C4-2B (cell line): ENCODE measurements at regions not wholly inside any gene's neighbourhood (a gene's known extent, or its start where the extent isn't known, plus 50 kb on each side); places are given as distances from the start of the nearest gene placed in this dataset.

Source experiments
- H3K27ac ChIP-seq: fragments of 450-650 bp; 2 replicates; pipeline ENCODE4 v1.5.1; 2017
- ZFX ChIP-seq: fragments of 450-650 bp; IDR thresholded peaks from 2 replicates; pipeline ENCODE4 v1.6.1; 2017
- TF ChIP-seq, protein P1 (sequence below): fragments of 450-650 bp; conservative IDR thresholded peaks from 2 replicates; pipeline ENCODE4 v1.5.1; 2017; ENCODE audit warnings: mild to moderate bottlenecking

DNA sequence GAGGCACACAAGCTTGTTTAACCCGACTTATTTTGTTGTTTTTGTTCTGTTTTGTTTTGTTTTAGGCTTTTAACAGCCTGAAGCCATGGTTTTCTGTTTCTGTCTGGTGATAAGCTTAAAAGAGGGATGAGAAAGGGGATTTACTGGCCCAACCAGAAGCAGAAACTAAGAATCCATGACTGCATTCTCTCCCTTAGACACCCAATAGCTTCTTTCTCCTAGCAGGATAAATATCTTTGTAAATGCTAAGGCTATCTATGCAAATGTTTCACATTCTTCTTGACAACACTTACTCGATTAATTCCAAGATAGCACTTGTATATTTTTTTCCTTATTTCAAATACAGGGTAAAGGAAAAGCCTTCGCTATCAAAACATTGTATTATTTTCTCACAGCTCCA is 53.7 kb upstream of the SMAD1 start:
- no peak overlapping the region for H3K27ac ChIP-seq
- TF ChIP-seq ZFX = no peak
- TF ChIP-seq, protein P1, sequence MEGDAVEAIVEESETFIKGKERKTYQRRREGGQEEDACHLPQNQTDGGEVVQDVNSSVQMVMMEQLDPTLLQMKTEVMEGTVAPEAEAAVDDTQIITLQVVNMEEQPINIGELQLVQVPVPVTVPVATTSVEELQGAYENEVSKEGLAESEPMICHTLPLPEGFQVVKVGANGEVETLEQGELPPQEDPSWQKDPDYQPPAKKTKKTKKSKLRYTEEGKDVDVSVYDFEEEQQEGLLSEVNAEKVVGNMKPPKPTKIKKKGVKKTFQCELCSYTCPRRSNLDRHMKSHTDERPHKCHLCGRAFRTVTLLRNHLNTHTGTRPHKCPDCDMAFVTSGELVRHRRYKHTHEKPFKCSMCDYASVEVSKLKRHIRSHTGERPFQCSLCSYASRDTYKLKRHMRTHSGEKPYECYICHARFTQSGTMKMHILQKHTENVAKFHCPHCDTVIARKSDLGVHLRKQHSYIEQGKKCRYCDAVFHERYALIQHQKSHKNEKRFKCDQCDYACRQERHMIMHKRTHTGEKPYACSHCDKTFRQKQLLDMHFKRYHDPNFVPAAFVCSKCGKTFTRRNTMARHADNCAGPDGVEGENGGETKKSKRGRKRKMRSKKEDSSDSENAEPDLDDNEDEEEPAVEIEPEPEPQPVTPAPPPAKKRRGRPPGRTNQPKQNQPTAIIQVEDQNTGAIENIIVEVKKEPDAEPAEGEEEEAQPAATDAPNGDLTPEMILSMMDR = no peak

GRCh38 chr4:145427221-145427620 is 54.4 kb upstream of the SMAD1 start:
- no peak overlapping the region for H3K27ac ChIP-seq

DNA sequence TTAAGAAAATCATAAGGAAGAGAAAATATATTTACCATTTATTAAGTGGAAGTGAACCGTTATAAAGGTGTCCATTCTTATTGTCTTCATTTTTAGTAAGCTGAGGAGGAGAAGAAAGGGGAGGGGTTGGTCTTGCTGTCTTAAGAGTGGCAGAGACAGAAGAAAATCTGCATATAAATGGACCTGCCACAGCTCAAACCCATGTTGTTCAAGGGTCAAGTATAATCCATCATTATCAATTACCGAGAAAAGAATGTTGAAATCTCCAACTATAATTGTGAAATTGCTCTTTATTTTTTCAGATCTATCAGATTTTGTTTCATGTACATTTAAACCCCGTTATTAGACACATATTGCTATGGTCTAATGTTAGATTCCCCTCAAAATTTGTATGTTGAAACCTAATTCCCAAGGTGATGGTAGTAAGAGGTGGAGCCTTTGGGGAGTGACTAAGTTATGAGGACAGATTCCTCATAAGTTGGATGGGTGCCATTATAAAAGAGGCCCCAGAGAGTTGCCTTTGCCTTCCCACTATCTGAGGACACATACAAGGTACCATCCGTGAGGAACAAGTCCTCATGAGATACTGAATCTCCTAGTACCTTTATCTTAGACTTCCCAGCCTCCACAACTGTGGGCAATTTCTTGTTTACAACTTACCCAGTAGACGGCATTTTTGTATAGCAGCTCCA is 58.5 kb upstream of the SMAD1 start:
- TF ChIP-seq, protein P1 = no peak
- TF ChIP-seq ZFX = no peak
- no peak overlapping the region for H3K27ac ChIP-seq

More at GRCh38 chr4:145427221-145427620, 54.4 kb upstream of the SMAD1 start:
- TF ChIP-seq, protein P1 = no peak
- no peak for TF ChIP-seq ZFX

DNA sequence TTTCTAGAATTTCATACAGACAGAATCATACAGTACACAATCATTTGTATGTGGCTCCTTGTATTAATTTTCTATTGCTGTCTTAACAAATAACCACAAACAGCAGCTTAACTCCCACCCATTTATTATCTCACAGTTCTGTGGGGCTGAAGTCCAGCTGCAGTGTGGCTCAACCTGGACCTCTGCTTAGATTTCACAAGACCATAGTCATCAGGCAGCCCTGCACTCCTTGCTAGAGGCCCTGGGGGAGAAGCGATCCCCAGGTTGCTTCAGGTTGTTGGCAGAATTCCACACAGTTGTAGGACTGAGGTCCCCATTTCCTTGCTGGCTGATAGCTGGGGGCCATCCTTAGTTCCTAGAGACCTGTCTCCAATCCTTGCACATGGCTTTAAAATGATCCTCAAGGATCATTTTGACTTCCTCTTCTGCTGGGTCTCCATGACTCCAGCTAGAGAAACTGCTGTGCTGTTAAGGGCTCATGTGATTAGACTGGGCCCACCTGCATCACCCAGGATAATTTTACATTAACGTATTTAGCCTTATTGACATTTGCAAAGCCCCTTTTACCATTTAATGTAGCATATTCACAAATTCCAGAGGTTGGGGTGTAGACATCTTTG is 60.9 kb upstream of the SMAD1 start:
- TF ChIP-seq, protein P1 = no peak
- no peak for TF ChIP-seq ZFX

GRCh38 chr4:145418739-145419138 is 62.9 kb upstream of the SMAD1 start:
- no peak overlapping the region for H3K27ac ChIP-seq
- TF ChIP-seq ZFX = no peak
- TF ChIP-seq, protein P1 = no peak

More for the DNA sequence above, 60.9 kb upstream of the SMAD1 start:
- H3K27ac ChIP-seq = no peak overlapping the region

DNA sequence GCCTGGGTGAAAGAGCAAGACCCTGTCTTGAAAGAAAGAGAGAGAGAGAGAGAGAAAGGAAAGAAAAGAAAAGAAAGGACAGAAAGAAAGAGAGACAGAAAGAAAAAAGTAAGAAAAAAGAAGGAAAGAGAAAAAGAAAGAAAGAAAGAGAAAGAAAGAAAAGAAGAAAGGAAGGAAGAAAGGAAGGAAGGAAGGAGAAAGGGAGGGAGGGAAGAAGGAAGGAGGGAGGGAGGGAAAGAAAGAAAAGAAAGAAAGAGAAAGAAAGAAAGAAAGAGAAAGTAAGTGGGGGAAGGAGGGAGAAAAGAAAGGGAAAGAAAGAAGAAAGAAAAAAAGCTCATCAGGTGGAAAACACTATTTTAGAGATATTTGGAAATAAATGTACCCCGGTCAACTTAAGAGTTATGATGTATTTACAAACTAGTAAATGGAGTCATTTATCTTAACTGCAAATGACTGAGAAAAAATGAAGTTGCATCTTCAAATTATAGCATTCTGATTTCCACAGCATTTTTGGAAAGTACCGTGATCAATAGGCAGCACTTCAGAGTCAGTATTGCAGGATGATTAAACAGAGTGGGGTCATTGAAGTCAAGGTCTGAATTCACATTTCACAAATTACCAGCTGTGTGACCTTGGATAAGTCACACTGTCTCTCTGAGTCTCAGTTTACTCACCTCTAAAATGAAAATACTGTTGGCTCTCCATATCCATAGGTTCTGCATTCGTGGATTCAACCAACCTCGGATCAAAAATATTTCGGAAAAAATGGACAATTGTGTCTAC is 64.1 kb upstream of the SMAD1 start:
- TF ChIP-seq, protein P1 = no peak
- no peak for TF ChIP-seq ZFX

GRCh38 chr4:145414841-145415240 is 66.8 kb upstream of the SMAD1 start:
- no peak overlapping the region for H3K27ac ChIP-seq
- no peak for TF ChIP-seq ZFX
- TF ChIP-seq, protein P1 = no peak

More for the DNA sequence above, 64.1 kb upstream of the SMAD1 start:
- H3K27ac ChIP-seq = no peak overlapping the region
